NCI-H2227 (cell line): ENCODE measurements at regions not wholly inside any gene's neighbourhood (a gene's known extent, or its start where the extent isn't known, plus 50 kb on each side); places are given as distances from the start of the nearest gene placed in this dataset.

Experiments used
- DNase-seq: peaks from one replicate; lab custom pipeline; 2025; ENCODE audit not compliant: unreplicated experiment; lab: John Stamatoyannopoulos, UW

GRCh38 chr6:122308074-122308473 is 91.4 kb upstream of the HSF2 start:
- no peak for DNase-seq

DNA sequence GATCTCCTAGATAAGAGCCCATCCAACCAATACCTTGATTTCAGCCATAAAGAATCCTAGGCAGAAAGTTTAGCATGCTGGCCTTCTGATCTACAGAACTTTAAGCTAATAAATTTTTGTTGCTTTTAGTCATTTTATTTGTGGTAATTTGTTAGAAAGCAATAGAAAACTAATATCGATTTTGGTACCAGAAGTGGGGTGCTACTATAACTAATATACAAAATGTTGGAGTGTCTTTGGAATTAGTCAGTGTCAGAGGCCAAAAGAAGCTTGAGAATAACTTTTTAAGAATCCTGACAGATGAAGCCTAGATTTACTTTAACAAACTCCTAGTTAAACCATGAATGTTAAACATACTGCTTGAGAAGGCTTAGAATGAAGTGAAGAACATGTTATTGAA is 83.6 kb upstream of the HSF2 start:
- no peak for DNase-seq

- DNase-seq, result peak; percentile 19
Observed at GRCh38 chr6:122322824-122323223, 76.6 kb upstream of the HSF2 start.

- DNase-seq, result no peak
Observed at GRCh38 chr6:122323361-122323760, 76.1 kb upstream of the HSF2 start.

DNA sequence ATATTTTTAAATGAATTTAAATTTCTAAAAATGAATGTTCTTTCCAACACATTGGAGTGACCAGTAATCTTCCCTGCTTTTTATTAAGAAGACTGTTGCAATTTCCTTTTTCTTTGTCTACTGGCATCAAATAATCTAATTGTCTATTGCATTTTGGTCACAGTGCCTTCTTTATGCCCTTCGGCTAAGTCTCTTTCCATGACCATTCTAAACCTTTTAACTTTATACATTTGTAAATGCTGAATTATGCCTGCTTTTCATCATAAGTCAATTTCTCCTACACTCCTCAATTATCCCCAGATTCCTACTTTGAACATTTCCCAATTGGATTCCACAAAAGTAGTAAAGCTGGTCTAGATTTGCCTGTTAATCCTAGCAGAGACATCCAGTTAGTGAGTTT is 69.1 kb upstream of the HSF2 start:
- DNase-seq, result no peak

DNA sequence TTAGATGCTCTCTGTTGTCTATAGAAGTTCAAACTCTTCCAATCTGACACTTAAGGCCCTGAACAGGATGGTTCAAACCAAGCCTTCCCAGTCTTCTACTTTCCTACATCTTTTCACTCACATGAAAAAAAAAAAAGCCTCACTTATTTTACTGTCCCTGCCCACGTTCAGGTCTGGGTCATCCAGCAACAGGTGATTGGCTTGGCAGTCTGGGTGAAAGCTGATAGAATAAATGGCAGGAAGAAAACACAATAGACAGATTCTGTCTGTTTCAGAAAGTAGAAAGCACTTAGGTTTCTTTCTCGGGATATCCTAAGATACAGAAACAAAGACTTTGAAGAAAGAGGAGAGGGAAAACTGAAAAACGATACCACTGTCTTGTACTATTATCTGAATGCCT is 61.8 kb upstream of the HSF2 start:
- no peak for DNase-seq

- no peak for DNase-seq
Observed at GRCh38 chr6:122339661-122340060, 59.8 kb upstream of the HSF2 start.

GRCh38 chr6:122347280-122347679 is 52.2 kb upstream of the HSF2 start:
- DNase-seq, result no peak

- no peak for DNase-seq
Observed at GRCh38 chr6:122347751-122348150, 51.7 kb upstream of the HSF2 start.
